GM23338 (cell line): ENCODE measurements at regions not wholly inside any gene's neighbourhood (a gene's known extent, or its start where the extent isn't known, plus 50 kb on each side); places are given as distances from the start of the nearest gene placed in this dataset.

Source experiments
- ATAC-seq: fragments of 200-7000 bp; cut with Tn5 transposase; 3 replicates; pipeline ENCODE4 v1.9.1; 2020
- DNase-seq: peaks from one replicate; pipeline ENCODE4 v3.0.0-alpha.2; 2015; ENCODE audit warnings: low spot score
- H2AFZ ChIP-seq: fragments of 200-600 bp; sonication (generic); 2 replicates; pipeline ENCODE4 v1.8.0; 2016; ENCODE audit warnings: antibody characterized with exemption, mild to moderate bottlenecking, moderate library complexity
- H3F3A ChIP-seq: fragments of 200-600 bp; sonication (generic); replicated peaks from 2 replicates; pipeline ENCODE4 v1.8.0; 2017; ENCODE audit warnings: antibody characterized with exemption, mixed run types, low read depth
- H3K27ac ChIP-seq: fragments of 200-600 bp; sonication (generic); 2 replicates; pipeline ENCODE4 v1.6.1; 2016; ENCODE audit warnings: low read depth
- H3K27me3 ChIP-seq: fragments of 200-600 bp; sonication (generic); 2 replicates; pipeline ENCODE4 v1.8.0; 2016; ENCODE audit warnings: mild to moderate bottlenecking, mixed run types, moderate library complexity; ENCODE audit not compliant: insufficient read depth
- H3K36me3 ChIP-seq: fragments of 200-600 bp; sonication (generic); 2 replicates; pipeline ENCODE4 v1.8.0; 2016; ENCODE audit warnings: mild to moderate bottlenecking; ENCODE audit not compliant: insufficient read depth
- H3K4me1 ChIP-seq: fragments of 200-600 bp; sonication (generic); 2 replicates; pipeline ENCODE4 v1.8.0; 2016; ENCODE audit warnings: mild to moderate bottlenecking, moderate library complexity; ENCODE audit not compliant: insufficient read depth
- H3K4me2 ChIP-seq: fragments of 200-600 bp; sonication (generic); 2 replicates; pipeline ENCODE4 v1.7.1; 2017; ENCODE audit warnings: mixed run types
- H3K4me3 ChIP-seq: fragments of 200-600 bp; sonication (generic); 2 replicates; pipeline ENCODE4 v1.6.1; 2016; ENCODE audit warnings: mixed run types
- H3K79me2 ChIP-seq: fragments of 200-600 bp; sonication (generic); replicated peaks from 2 replicates; pipeline ENCODE4 v1.8.0; 2017; ENCODE audit warnings: mild to moderate bottlenecking; ENCODE audit not compliant: insufficient read depth
- H3K9me2 ChIP-seq: fragments of 200-600 bp; sonication (generic); 2 replicates; pipeline ENCODE4 v1.8.0; 2017; ENCODE audit not compliant: insufficient read depth
- H4K20me1 ChIP-seq: fragments of 200-600 bp; sonication (generic); replicated peaks from 2 replicates; pipeline ENCODE4 v1.8.0; 2017; ENCODE audit warnings: mild to moderate bottlenecking; ENCODE audit not compliant: insufficient read depth
- H3K27ac Mint-ChIP-seq: 2 replicates; pipeline ENCODE4 v1.8.0; 2020; ENCODE audit warnings: inconsistent platforms, mild to moderate bottlenecking, moderate library complexity, mixed read lengths
- H3K27me3 Mint-ChIP-seq: 3 replicates; pipeline ENCODE4 v1.8.0; 2022; ENCODE audit warnings: low read depth, mild to moderate bottlenecking, moderate library complexity, mixed read lengths, inconsistent platforms; ENCODE audit not compliant: insufficient read depth, poor library complexity
- H3K36me3 Mint-ChIP-seq: 3 replicates; pipeline ENCODE4 v1.8.0; 2021; ENCODE audit warnings: low read depth, mild to moderate bottlenecking, inconsistent platforms, moderate library complexity, mixed read lengths
- H3K4me1 Mint-ChIP-seq: 3 replicates; pipeline ENCODE4 v1.8.0; 2020; ENCODE audit warnings: mild to moderate bottlenecking, inconsistent platforms, mixed read lengths
- H3K4me3 Mint-ChIP-seq: 3 replicates; pipeline ENCODE4 v1.8.0; 2021; ENCODE audit warnings: moderate library complexity, mild to moderate bottlenecking, inconsistent platforms, mixed read lengths
- H3K9me3 Mint-ChIP-seq: 3 replicates; pipeline ENCODE4 v1.8.0; 2020; ENCODE audit warnings: moderate library complexity, mild to moderate bottlenecking, inconsistent platforms, mixed read lengths
- EZH2phosphoT487 ChIP-seq: fragments of 200-600 bp; sonication (generic); IDR thresholded peaks from one replicate; pipeline ENCODE4 v1.8.1; 2018; ENCODE audit warnings: antibody characterized with exemption; ENCODE audit not compliant: unreplicated experiment
- JUNB ChIP-seq: IDR thresholded peaks from one replicate; pipeline ENCODE4 v1.6.1; 2016; ENCODE audit warnings: antibody characterized with exemption; ENCODE audit not compliant: unreplicated experiment
- REST ChIP-seq: IDR thresholded peaks from one replicate; pipeline ENCODE4 v1.6.1; 2018; ENCODE audit warnings: antibody characterized with exemption; ENCODE audit not compliant: unreplicated experiment
- ZNF462 ChIP-seq: fragments of 250-450 bp; sonication (Bioruptor Pico); IDR thresholded peaks from 2 replicates; pipeline ENCODE4 v1.5.0; 2020; ENCODE audit warnings: mild to moderate bottlenecking, moderate library complexity

- ATAC-seq (no peak), DNase-seq (no peak)
- no peaks in the 10 kb centered on the region for H3K27me3 ChIP-seq
- no peak overlapping the region for H3K27ac ChIP-seq
- no peak overlapping the region for H3K27ac Mint-ChIP-seq
- no peak overlapping the region for H3K4me3 Mint-ChIP-seq
- 0 out of 2 replicates have a peak, but pooled peaks cover 4% of the 10 kb centered on the region for H3K9me2 ChIP-seq
- peaks cover 26% of the 10 kb centered on the region for H3K36me3 Mint-ChIP-seq
- no peaks in the 10 kb centered on the region for H4K20me1 ChIP-seq
- no peak for TF ChIP-seq EZH2phosphoT487
- TF ChIP-seq JUNB: no peak
- TF ChIP-seq ZNF462 (CRISPR knock-in tag): no peak
- TF ChIP-seq REST: no peak
- no peaks in the 10 kb centered on the region for H3K79me2 ChIP-seq
- H3K4me1 ChIP-seq: 0 out of 2 replicates have a peak, but pooled peaks cover 6% of the 10 kb centered on the region
- peaks cover 9% of the 10 kb centered on the region for H3K4me1 Mint-ChIP-seq
- 0 out of 2 replicates have a peak, but pooled peaks cover 7% of the 10 kb centered on the region for H3K36me3 ChIP-seq
- H3K9me3 Mint-ChIP-seq: peaks cover 31% of the 10 kb centered on the region
- no peak overlapping the region for H3K4me3 ChIP-seq
- H3F3A ChIP-seq: no peaks in the 10 kb centered on the region
- H3K4me2 ChIP-seq: no peak overlapping the region
- H3K27me3 Mint-ChIP-seq: peaks cover 4% of the 10 kb centered on the region
- H2AFZ ChIP-seq: no peak overlapping the region
Measured at GRCh38 chr18:77571743-77572142, 322.1 kb downstream of the GALR1 start.
